22Rv1 (cell line): ENCODE measurements at regions not wholly inside any gene's neighbourhood (a gene's known extent, or its start where the extent isn't known, plus 50 kb on each side); places are given as distances from the start of the nearest gene placed in this dataset.

Source experiments
- CTCF ChIP-seq: fragments of 450-650 bp; IDR thresholded peaks from 2 replicates; pipeline ENCODE4 v1.5.1; 2017; ENCODE audit warnings: mild to moderate bottlenecking
- ZFX ChIP-seq: fragments of 450-650 bp; IDR thresholded peaks from 2 replicates; pipeline ENCODE4 v1.6.1; 2017; ENCODE audit warnings: antibody characterized with exemption, borderline replicate concordance

GRCh38 chr16:61364990-61365389, 671.2 kb downstream of the CDH8 start:
- TF ChIP-seq CTCF (no peak), ZFX (no peak)
